Stimulated activated naive CD8-positive, alpha-beta T cell treated with anti-CD3 and anti-CD28 coated beads, Interleukin-15, Interleukin-2, amounts not matched to agents 100 U/mL and 50 U/mL, for 24 hours (primary cell): ENCODE measurements at regions not wholly inside any gene's neighbourhood (a gene's known extent, or its start where the extent isn't known, plus 50 kb on each side); places are given as distances from the start of the nearest gene placed in this dataset.

ENCODE experiments used
- ATAC-seq: fragments of 150-1000 bp; cut with Tn5 transposase; one replicate; pipeline ENCODE4 v1.10.0; 2021
- DNase-seq: peaks from one replicate; pipeline ENCODE4 v3.0.0; 2021

- ATAC-seq (no peak), DNase-seq (no peak)
These were observed 204.5 kb upstream of the CDH8 start for GRCh38 chr16:62240722-62241121.

- ATAC-seq (no peak), DNase-seq (peak; percentile 42)
These were observed 189.4 kb upstream of the CDH8 start for GRCh38 chr16:62225675-62226074.

GRCh38 chr16:62224646-62225209, 188.5 kb upstream of the CDH8 start:
- ATAC-seq (no peak), DNase-seq (no peak)

- ATAC-seq = no peak
- DNase-seq = no peak
These were observed 180.6 kb upstream of the CDH8 start for GRCh38 chr16:62216837-62217236.

GRCh38 chr16:62213763-62214162, 177.5 kb upstream of the CDH8 start:
- DNase-seq = no peak
- ATAC-seq = no peak

GRCh38 chr16:62208934-62209333, 172.7 kb upstream of the CDH8 start:
- ATAC-seq (no peak), DNase-seq (no peak)

- DNase-seq (no peak), ATAC-seq (no peak)
These were observed 169.2 kb upstream of the CDH8 start for GRCh38 chr16:62205459-62205858.

- ATAC-seq = no peak
These were observed 165.7 kb upstream of the CDH8 start for GRCh38 chr16:62201911-62202310.

GRCh38 chr16:62194828-62195227, 158.6 kb upstream of the CDH8 start:
- ATAC-seq = no peak
- DNase-seq = no peak

More at GRCh38 chr16:62201911-62202310, 165.7 kb upstream of the CDH8 start:
- DNase-seq = no peak

- DNase-seq (no peak), ATAC-seq (no peak)
These were observed 154.2 kb upstream of the CDH8 start for GRCh38 chr16:62190426-62190825.

- no peak for ATAC-seq
- no peak for DNase-seq
These were observed 141.3 kb upstream of the CDH8 start for GRCh38 chr16:62177351-62178203.

- no peak for DNase-seq
- no peak for ATAC-seq
These were observed 134.4 kb upstream of the CDH8 start for GRCh38 chr16:62170642-62171041.

- DNase-seq = no peak
- ATAC-seq = no peak
These were observed 131.3 kb upstream of the CDH8 start for GRCh38 chr16:62167551-62167950.

- DNase-seq = no peak
- no peak for ATAC-seq
These were observed 121.3 kb upstream of the CDH8 start for GRCh38 chr16:62157544-62157943.

- ATAC-seq (no peak), DNase-seq (no peak)
These were observed 120.7 kb upstream of the CDH8 start for GRCh38 chr16:62156971-62157370.

- no peak for DNase-seq
- ATAC-seq = no peak
These were observed 113.4 kb upstream of the CDH8 start for GRCh38 chr16:62149631-62150030.

- no peak for ATAC-seq
- DNase-seq = no peak
These were observed 101.8 kb upstream of the CDH8 start for GRCh38 chr16:62137996-62138395.

- ATAC-seq = no peak
These were observed 99.7 kb upstream of the CDH8 start for GRCh38 chr16:62135911-62136310.

GRCh38 chr16:62135446-62135845, 99.2 kb upstream of the CDH8 start:
- ATAC-seq = no peak
- DNase-seq = no peak

More at GRCh38 chr16:62135911-62136310, 99.7 kb upstream of the CDH8 start:
- DNase-seq = no peak

- no peak for ATAC-seq
These were observed 93.9 kb upstream of the CDH8 start for GRCh38 chr16:62130101-62130500.

GRCh38 chr16:62105244-62105643, 69.0 kb upstream of the CDH8 start:
- DNase-seq (no peak), ATAC-seq (no peak)

More at GRCh38 chr16:62130101-62130500, 93.9 kb upstream of the CDH8 start:
- no peak for DNase-seq

- DNase-seq (no peak), ATAC-seq (no peak)
These were observed 66.3 kb upstream of the CDH8 start for GRCh38 chr16:62102588-62102987.

- no peak for ATAC-seq
These were observed 64.4 kb upstream of the CDH8 start for GRCh38 chr16:62100651-62101050.

GRCh38 chr16:62089715-62090114, 53.5 kb upstream of the CDH8 start:
- DNase-seq (no peak), ATAC-seq (no peak)

More at GRCh38 chr16:62100651-62101050, 64.4 kb upstream of the CDH8 start:
- no peak for DNase-seq
